HEK293 (cell line): ENCODE measurements at regions not wholly inside any gene's neighbourhood (a gene's known extent, or its start where the extent isn't known, plus 50 kb on each side); places are given as distances from the start of the nearest gene placed in this dataset.

Source experiments
- INSM2 ChIP-seq: fragments of 450-650 bp; formaldehyde crosslinking; IDR thresholded peaks from 2 replicates; pipeline ENCODE4 v1.5.1; 2016; ENCODE audit warnings: missing biosample characterization, missing genetic modification characterization
- RBAK ChIP-seq: fragments of 450-650 bp; formaldehyde crosslinking; IDR thresholded peaks from 2 replicates; pipeline ENCODE4 v1.5.1; 2016; ENCODE audit warnings: missing biosample characterization, missing genetic modification characterization
- WT1 ChIP-seq: fragments of 450-650 bp; formaldehyde crosslinking; IDR thresholded peaks from 2 replicates; pipeline ENCODE4 v1.5.1; 2016; ENCODE audit warnings: missing biosample characterization, missing genetic modification characterization
- YY1 ChIP-seq: fragments of 450-650 bp; formaldehyde crosslinking; IDR thresholded peaks from 2 replicates; pipeline ENCODE4 v1.5.1; 2018; ENCODE audit warnings: missing biosample characterization, missing genetic modification characterization
- ZBTB17 ChIP-seq: fragments of 450-650 bp; formaldehyde crosslinking; IDR thresholded peaks from 2 replicates; pipeline ENCODE4 v1.5.1; 2016; ENCODE audit warnings: missing biosample characterization, missing genetic modification characterization
- ZBTB8A ChIP-seq: fragments of 450-650 bp; formaldehyde crosslinking; IDR thresholded peaks from 2 replicates; pipeline ENCODE4 v1.5.1; 2016; ENCODE audit warnings: missing biosample characterization, missing genetic modification characterization
- ZNF132 ChIP-seq: fragments of 450-650 bp; formaldehyde crosslinking; IDR thresholded peaks from 2 replicates; pipeline ENCODE4 v1.5.1; 2017; ENCODE audit warnings: missing biosample characterization, missing genetic modification characterization, borderline replicate concordance
- ZNF133 ChIP-seq: fragments of 450-650 bp; formaldehyde crosslinking; IDR thresholded peaks from 2 replicates; pipeline ENCODE4 v1.5.1; 2016; ENCODE audit warnings: missing biosample characterization, missing genetic modification characterization
- ZNF391 ChIP-seq: fragments of 450-650 bp; formaldehyde crosslinking; IDR thresholded peaks from 2 replicates; pipeline ENCODE4 v1.5.1; 2016; ENCODE audit warnings: low read depth, missing biosample characterization, missing genetic modification characterization, borderline replicate concordance
- ZNF777 ChIP-seq: fragments of 450-650 bp; formaldehyde crosslinking; IDR thresholded peaks from 2 replicates; pipeline ENCODE4 v1.5.1; 2017; ENCODE audit warnings: missing biosample characterization, missing genetic modification characterization, borderline replicate concordance
- TF ChIP-seq, protein P1 (sequence below): fragments of 450-650 bp; formaldehyde crosslinking; IDR thresholded peaks from 2 replicates; pipeline ENCODE4 v1.5.1; 2016; ENCODE audit warnings: missing biosample characterization, missing genetic modification characterization

GRCh38 chr15:62469478-62469873 lies 304.4 kb upstream of the C2CD4B start:
- TF ChIP-seq, protein P1, sequence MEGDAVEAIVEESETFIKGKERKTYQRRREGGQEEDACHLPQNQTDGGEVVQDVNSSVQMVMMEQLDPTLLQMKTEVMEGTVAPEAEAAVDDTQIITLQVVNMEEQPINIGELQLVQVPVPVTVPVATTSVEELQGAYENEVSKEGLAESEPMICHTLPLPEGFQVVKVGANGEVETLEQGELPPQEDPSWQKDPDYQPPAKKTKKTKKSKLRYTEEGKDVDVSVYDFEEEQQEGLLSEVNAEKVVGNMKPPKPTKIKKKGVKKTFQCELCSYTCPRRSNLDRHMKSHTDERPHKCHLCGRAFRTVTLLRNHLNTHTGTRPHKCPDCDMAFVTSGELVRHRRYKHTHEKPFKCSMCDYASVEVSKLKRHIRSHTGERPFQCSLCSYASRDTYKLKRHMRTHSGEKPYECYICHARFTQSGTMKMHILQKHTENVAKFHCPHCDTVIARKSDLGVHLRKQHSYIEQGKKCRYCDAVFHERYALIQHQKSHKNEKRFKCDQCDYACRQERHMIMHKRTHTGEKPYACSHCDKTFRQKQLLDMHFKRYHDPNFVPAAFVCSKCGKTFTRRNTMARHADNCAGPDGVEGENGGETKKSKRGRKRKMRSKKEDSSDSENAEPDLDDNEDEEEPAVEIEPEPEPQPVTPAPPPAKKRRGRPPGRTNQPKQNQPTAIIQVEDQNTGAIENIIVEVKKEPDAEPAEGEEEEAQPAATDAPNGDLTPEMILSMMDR (tag by site-specific recombination) = no peak
- TF ChIP-seq ZNF133 (tag by site-specific recombination) (no peak), ZNF777 (tag by site-specific recombination) (no peak), ZNF391 (tag by site-specific recombination) (no peak), INSM2 (tag by site-specific recombination) (no peak), RBAK (tag by site-specific recombination) (no peak), ZBTB17 (tag by site-specific recombination) (no peak), ZNF132 (tag by site-specific recombination) (no peak), YY1 (tag by site-specific recombination) (no peak), WT1 (no peak), ZBTB8A (tag by site-specific recombination) (no peak)
